Stimulated activated CD8-positive, alpha-beta memory T cell treated with anti-CD3 and anti-CD28 coated beads, Interleukin-15, amount 100 ng/mL, for 1 hour (primary cell): ENCODE measurements at regions not wholly inside any gene's neighbourhood (a gene's known extent, or its start where the extent isn't known, plus 50 kb on each side); places are given as distances from the start of the nearest gene placed in this dataset.
"Not testable (repeated sequence)": the region's sequence is repeated elsewhere in the genome, so short reads cannot be mapped to it uniquely, and the experiment has no call there.

Experiments used
- DNase-seq: peaks from one replicate; pipeline ENCODE4 v3.0.0-alpha.2; 2020; ENCODE audit warnings: low read depth

DNA sequence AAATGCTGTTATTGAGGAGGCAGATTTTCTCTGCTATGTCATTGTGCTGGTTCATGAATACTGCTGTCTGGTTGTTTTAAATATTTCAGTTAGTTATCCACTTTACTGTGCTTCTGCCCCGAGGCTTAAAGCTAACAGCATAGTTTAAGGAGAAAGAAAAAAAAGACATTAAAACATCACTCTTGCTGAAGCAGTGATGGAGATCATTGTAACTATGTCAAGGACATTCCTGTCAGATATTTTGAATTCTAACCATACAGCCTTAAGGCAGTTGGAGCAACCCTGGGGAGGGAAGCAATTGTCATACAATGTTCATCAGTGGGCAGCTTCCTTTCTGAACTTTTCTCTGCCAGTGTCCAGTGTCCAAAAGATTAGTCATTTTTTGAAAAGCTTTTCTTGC lies 199.0 kb upstream of the DDX53 start:
- DNase-seq, result no peak

DNA sequence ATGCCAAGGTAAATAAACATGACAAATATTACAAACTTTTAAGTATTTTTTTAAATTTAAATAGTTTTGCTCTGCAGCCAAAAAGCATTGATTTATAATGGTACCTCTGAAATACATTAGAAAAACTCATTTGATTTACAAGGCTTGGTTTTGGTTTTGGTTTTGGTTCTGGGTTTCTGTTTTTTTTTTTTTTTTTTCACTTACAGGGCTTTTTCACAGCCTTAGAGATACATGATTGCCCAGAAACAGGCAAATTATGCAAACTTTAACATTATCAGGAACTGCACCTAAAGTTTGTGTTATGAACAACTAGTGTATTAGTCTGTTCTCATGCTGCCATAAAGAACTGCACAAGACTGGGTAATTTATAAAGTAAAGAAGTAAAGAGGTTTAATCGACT lies 196.4 kb upstream of the DDX53 start:
- DNase-seq, result no peak

DNA sequence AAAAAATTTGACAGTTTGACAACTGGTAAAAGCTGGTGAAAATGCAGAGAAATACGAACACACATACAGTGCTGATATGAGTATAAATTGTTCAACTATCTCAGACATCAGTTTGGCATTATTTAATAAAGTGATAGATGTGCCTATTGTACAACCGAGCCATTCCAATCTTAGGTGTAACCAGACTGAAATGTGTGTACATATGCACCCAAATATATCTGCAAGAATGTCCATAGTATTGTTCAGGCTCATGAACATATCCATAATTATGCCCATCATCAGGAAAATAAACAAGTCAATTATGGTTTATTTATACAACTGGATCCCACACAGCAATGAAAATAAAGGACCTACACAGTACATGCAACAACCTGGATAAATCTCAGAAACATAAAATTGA lies 188.9 kb upstream of the DDX53 start:
- DNase-seq, result no peak

DNA sequence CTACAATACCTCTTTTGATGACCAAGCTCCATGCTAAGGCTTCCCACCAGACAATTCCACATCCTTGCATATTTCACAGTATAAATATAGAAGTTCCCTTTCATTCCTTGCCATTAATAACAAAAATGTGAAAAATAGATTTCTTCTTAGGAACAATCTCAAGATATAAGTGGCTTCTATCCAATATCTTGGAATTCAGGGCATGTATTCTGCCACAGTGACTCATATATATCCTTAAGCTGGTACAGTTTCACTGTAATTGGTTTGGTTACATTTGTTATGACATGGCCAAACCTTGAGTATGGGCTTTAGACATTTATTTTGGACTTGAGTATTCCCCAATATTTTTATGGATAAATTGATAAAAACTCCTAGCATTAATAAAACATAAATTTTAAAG lies 181.7 kb upstream of the DDX53 start:
- DNase-seq, result no peak

DNA sequence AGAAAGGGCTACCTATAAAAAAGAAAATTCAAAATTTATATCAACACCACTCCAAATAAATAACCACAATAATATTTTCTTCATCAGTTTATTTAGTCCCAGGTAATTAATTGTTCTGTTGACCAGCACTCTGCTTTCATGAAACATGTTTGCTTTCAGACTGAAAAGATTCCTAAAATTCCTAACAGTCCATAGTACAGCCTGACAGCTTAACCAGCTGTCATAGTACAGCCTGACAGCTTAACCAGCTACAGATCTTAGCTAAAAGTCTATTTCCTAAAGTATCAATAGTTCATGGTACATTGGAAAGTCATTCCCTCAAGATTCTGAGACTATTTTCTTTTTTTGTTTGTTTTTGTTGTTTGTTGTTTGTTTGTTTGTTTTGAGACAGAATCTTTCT lies 144.1 kb upstream of the DDX53 start:
- DNase-seq, result no peak

DNA sequence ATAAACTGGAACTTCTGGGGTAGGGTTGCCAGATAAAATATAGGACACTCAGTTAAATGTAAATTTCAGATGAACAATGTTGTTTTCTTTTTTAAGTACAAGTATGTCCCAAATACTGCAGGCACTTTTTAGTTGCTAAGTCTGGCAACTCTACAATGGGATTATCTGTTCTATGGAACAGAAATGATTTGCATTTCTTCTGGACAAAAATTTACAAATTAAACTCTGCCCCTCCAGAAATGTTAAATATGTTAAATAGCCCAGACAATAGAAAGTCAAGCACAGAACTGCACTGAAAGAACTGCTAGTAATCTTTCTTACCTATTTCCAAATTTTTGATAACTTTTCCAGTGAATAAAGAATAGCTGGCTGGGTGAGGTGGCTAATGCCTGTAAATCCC lies 140.1 kb upstream of the DDX53 start:
- no peak for DNase-seq

DNA sequence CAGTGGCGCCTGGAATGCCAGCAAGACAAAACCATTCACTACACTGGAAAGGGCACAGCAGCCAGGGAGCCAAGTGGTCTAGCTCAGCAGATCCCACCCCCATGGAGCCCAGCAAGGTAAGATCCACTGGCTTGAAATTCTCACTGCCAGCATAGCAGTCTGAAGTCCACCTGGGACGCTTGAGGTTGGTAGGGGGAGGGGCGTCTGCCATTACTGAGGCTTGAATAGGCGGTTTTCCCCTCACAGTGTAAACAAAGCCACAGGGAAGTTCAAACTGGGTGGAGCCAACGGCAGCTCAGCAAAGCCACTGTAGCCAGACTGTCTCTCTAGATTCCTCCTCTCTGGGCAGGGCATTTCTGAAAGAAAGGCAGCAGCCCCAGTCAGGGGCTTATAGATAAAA lies 133.0 kb upstream of the DDX53 start:
- not testable (repeated sequence) for DNase-seq

DNA sequence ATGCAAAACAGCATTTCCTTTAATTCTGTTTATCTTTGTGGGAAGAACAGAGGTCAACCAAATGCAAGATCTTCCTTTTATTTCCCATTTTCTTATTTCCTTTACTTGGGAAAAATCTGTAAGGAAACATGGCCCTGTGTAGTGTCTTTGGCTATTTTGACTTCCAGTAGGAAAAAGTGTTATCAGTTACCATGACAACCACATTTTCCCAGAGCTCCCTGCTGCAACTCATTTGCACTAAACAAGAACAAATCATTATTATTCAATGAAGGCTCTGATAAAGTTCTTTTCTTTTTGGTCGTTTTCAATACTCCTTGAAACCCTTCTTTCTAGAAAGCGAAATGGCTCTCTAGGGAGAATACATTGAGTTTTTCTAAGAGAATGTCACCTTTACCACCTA lies 117.2 kb upstream of the DDX53 start:
- DNase-seq, result no peak

DNA sequence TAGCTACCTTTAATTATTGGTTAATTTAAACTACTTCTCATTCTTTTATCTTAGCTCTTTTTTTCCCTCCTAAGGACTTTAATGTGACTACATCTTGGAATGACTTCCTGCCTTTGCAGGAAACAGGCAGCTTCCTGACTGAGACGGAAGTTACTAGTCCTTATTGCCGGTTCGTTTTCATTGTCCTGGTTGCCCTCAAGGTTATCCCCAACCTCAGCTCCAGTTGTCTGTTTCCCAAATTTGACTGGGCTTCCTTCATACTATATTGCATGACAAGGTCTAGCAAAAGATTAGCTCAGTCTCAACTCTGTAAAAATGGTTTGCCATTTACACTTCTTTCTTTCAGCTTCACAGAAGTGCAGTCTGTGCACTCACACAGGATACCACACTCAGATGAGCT lies 109.9 kb upstream of the DDX53 start:
- no peak for DNase-seq

DNA sequence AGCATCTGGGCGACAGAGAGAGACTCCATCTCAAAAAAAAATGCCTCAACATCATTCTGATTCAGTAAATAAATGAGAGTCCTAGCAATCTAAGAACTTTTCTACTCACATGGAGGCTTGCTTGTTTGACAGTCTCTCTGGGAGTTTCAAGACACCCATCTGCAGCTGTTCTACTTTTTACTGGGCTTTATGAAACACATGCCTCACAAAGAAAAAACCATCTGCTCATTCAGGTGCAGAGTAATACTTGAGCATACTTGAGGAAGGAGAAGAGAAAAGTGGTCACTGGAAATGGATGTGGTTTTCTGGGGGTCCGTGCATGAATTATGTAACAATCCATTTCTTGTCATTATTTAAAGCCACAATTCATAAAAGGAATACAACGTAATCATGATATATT lies 87.1 kb upstream of the DDX53 start:
- no peak for DNase-seq

DNA sequence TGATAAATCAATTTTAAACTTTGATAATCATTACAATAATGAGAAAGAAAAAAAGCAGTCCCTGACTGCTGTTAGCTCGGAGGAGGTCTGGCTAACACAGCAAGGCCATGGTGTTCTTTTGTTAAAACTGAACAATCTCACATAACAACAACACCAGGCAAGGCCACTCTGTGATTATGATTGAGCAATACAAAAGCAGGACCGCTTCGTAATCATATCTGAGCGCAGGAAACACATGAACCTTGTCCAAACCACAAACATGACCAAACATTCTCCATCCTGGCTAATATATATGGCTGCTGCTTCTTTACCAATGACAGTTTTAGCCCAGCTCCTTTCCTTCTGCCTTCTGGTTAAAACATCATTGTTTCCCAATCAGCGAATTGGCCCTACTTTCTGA lies 76.8 kb upstream of the DDX53 start:
- DNase-seq, result no peak

DNA sequence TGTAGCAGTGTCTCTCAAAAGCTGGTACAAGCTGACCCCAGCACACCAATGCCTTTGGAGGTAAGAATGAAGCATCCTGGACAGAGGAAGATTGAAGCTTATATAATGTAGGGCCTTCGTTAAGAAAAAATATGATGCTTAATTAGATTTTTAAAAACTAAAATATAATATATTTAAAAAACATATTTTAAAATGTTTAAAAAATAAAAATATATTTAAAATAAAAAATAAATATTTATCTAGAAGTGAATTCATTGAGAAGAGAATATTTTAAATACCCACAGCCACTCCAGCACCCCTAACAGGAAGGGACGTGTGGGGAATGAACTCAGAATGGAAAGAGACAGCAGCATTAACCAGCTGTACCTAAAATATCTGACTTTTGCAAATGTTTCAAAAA lies 65.1 kb upstream of the DDX53 start:
- no peak for DNase-seq

DNA sequence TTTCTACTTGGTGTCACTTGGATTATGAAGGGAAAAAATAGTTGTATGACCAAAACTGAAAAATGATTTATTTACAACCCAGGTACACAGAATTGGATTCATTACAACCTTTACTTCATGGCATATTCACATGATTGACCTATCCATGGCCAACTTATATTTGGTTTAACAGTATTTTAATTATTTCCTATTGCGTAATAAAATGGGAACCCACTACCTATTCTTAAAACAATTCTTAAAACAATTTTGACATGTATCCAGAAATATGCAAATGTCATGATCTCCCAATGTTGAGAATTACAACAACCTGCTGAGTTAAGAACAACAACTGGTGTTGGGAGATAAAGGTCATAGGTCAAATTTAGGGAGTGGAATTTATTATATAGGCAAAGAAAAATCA lies 54.8 kb upstream of the DDX53 start:
- no peak for DNase-seq
